WI38 (cell line): ENCODE measurements at regions not wholly inside any gene's neighbourhood (a gene's known extent, or its start where the extent isn't known, plus 50 kb on each side); places are given as distances from the start of the nearest gene placed in this dataset.

ENCODE experiments used
- H3K4me3 ChIP-seq: 2 replicates; pipeline ENCODE4 v1.5.1; 2011; ENCODE audit warnings: low read depth, mild to moderate bottlenecking, control low read depth, low read length
- TF ChIP-seq, protein P1 (sequence below): IDR thresholded peaks from 2 replicates; pipeline ENCODE4 v1.5.1; 2012; ENCODE audit warnings: low read depth, mild to moderate bottlenecking, control low read depth, low read length

DNA sequence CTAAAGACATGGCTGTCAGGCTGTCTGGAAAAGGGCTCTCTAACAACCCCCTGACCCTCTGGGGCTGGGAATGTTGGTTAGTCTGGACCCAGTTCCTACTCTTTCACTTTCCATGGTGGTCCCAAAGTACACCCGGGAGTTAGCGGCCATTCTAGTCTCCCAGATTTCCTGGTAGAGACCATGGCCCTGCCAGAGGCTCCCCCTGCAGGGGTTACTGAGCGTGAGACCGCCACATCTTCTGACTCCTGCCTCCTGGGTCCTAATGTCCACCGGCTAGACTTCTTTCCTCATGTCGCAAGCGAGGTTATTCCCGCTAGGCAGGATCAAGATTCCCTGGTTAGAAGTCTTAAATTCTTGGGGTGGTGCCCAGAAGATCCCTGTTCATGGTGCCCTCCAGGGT, 540.0 kb upstream of the ROBO1 start:
- TF ChIP-seq, protein P1, sequence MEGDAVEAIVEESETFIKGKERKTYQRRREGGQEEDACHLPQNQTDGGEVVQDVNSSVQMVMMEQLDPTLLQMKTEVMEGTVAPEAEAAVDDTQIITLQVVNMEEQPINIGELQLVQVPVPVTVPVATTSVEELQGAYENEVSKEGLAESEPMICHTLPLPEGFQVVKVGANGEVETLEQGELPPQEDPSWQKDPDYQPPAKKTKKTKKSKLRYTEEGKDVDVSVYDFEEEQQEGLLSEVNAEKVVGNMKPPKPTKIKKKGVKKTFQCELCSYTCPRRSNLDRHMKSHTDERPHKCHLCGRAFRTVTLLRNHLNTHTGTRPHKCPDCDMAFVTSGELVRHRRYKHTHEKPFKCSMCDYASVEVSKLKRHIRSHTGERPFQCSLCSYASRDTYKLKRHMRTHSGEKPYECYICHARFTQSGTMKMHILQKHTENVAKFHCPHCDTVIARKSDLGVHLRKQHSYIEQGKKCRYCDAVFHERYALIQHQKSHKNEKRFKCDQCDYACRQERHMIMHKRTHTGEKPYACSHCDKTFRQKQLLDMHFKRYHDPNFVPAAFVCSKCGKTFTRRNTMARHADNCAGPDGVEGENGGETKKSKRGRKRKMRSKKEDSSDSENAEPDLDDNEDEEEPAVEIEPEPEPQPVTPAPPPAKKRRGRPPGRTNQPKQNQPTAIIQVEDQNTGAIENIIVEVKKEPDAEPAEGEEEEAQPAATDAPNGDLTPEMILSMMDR, result no peak
- H3K4me3 ChIP-seq, result no peak overlapping the region

DNA sequence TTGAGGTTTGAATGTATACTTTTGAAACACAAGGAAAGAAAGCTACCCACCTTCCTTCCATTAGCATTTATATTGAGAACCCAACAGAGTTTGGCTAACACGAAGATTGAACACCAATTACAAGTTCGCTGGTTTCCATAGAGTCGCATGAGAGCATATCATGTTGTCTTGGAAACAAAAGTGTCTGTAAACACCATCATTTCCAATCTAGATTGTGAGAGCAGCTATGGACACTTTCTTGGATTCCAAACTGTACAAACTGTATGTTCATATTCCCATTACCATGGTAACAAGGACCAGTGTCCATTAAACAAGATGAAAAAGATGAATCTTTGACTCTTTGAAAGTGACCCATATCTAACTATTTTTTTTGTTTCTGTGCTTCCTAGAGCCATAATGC, 529.9 kb upstream of the ROBO1 start:
- H3K4me3 ChIP-seq, result no peak overlapping the region
- TF ChIP-seq, protein P1, result no peak

DNA sequence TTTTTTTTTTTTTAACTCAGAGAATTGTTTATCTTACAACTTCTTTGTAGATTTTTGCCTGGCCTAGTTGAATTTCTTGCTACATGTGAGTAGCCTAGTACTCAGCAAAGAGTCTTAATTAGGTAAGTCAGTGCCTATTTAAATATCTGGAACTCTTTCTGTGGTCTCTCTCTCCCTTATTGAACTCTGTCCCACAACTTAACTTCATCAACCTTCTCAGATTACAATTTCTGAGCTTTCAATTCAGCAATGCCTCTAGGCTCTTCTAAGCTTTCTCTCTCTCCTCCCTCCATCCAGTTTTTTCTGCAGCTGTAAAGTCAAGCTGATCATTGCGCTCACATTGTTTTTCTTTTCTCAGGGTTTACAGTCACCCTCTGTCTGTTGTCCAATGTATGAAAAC, 517.6 kb upstream of the ROBO1 start:
- TF ChIP-seq, protein P1, result no peak

DNA sequence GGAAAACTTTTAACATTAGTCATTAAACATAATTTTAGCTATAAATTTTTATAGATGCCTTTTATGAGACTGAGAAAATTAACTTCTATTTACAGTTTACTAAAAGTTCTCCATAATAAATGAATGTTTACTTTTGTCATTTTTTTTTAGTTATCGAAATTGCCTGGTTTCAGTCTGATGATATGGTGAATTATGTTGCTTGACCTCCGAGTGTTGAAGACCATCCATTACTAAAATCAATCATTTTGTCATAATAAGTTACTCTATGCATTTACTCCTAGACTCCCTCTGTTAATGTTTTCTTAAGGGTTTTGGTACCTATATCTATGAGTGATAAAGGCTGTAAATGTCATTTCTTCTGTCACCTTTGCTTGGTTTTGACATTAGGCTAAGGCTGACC, 516.0 kb upstream of the ROBO1 start:
- H3K4me3 ChIP-seq, result no peak overlapping the region
- TF ChIP-seq, protein P1, result no peak

More for the DNA sequence above, 517.6 kb upstream of the ROBO1 start:
- H3K4me3 ChIP-seq, result no peak overlapping the region

DNA sequence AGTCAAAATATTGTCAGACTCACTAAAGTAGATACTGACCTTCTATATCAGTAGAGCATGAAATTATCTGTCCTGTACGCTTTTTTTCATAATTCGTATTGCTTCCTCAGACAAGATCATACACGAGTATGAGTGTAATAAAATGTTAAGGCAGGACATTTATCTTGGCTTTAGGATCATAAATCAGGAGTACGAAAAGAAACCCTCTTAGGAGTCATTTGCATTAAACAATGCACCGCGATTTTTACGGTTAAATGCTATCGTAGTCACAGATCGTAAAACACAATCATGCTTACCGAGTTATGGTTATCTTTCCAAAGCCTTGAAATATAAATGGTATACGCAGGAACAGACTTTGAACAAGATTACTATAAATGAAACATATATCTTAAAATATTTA, 510.3 kb upstream of the ROBO1 start:
- H3K4me3 ChIP-seq, result no peak overlapping the region
- TF ChIP-seq, protein P1, result no peak

DNA sequence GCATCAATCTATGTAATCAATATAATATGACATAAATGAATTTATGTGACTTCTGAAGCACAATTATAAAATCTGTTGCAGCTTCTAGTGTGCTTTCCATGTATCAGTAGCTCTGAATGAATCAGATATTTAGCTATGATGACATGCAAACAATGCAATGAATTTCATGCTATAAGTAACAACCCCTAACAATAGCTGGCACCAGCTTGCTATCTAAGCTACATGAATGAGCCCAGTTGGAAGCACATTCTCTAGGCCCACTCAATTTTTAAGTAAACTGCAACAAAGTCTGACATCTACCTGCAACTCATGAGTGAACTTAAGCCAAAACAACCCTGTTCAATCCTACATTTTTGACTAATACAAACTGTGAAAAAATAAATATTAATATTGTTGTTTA, 507.3 kb upstream of the ROBO1 start:
- TF ChIP-seq, protein P1, result no peak
- no peak overlapping the region for H3K4me3 ChIP-seq

DNA sequence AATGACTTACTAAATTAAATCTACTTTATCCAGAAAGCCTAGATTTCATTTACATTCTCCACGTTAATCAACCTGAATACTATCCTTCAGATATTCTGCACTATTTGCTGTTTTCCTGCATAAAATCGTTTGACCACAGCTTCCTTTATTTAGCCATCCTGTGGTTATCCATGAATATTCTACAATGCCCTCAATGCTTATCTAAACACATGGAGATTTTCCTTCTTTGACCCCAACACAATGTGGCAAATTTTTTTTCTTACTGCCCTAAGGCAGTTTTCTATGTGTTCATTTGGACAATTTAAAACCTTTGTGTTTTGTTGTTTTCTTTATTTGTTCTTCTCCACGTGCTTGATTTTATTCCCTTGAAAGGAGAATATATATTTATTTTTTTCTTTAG, 495.5 kb upstream of the ROBO1 start:
- TF ChIP-seq, protein P1, result no peak
- no peak overlapping the region for H3K4me3 ChIP-seq
